ENCODE measurements at regions not wholly inside any gene's neighbourhood (a gene's known extent, or its start where the extent isn't known, plus 50 kb on each side); places are given as distances from the start of the nearest gene placed in this dataset.

GRCh38 chr6:134519465-134519864 is 201.6 kb upstream of the SGK1 start:
- TF ChIP-seq POLR2AphosphoS5 (IDR thresholded peaks at IDR 0.05) (peak in 1 of 4 donors; percentile 11), EP300 (IDR thresholded peaks at IDR 0.05) (no peak)
